Stimulated activated CD8-positive, alpha-beta memory T cell treated with anti-CD3 and anti-CD28 coated beads, Interleukin-12 subunit alpha, Interleukin-12 subunit beta, amount 100 ng/mL, for 4 hours (primary cell): ENCODE measurements at regions not wholly inside any gene's neighbourhood (a gene's known extent, or its start where the extent isn't known, plus 50 kb on each side); places are given as distances from the start of the nearest gene placed in this dataset.

Experiments used
- DNase-seq: peaks from one replicate; pipeline ENCODE4 v3.0.0-alpha.2; 2020; ENCODE audit warnings: low read depth

DNA sequence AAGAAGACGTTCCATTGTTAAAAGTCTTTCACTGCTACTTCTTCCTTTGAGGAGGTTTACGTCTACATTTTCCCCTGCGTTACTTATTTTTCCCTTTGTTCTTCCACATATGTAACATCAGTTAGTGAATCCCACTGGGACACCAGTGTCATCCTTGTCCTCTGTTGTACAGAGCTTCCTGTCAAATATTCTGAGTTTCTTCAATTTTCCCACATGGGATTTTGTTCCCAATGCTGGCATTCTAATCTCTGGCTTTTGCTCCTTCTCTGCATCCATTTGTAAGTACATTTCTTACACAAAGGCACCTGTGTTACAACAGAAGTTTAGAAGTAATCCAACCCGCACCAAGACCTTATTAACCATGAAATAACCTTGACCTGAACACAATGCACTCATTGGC, 627.4 kb upstream of the PFKP start:
- no peak for DNase-seq

GRCh38 chr10:2439000-2439399, 628.3 kb upstream of the PFKP start:
- no peak for DNase-seq

DNA sequence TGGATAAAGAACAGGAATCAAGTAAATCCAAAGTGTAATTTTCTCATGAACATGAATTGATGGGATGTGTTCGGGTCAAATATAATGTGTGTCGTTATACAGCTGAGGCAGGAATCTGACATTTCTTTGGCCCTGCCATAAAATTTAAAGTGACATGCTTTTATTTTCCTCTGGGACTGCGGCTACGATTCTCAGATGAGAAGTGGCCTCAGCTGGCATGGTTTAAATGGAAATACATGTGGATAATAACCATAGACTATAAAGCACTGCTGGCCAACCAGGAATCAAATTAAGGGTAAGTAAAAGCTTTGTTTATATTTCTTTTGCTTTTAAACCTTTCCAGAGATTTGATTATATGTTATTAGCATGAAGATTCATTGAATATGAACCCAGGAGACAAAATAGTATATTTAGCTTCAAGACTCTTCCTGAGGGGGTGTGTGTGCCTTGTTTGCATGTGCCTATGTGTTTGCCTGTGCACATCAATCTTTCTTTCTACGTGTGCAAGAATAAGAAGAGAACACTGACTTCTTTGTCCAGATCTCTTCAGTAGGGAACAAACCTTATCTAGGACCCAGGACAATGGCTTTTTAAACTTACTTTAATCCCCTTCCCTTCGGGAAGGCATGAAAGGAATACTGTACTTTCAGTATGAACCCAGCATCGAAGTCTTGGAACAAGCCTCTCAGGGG, 629.0 kb upstream of the PFKP start:
- no peak for DNase-seq

DNA sequence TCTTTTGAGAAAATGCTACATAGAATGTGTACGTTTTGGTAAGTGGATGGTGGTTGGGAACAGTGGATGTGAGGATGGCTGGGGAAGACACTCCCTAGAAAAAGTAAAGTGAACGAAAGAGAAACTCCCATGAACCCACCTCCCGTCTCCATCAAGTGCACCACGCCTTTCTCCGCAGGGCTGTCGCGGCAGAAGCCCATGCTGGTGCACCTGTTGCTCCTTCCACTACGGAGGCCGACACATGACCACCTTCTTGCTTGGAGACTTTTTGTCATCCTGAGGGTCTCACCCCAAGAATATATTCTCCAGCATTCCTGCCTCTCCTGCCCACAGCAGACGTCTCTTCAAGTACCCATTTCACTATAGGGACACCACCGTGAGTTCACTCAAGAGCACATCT, 630.4 kb upstream of the PFKP start:
- no peak for DNase-seq

DNA sequence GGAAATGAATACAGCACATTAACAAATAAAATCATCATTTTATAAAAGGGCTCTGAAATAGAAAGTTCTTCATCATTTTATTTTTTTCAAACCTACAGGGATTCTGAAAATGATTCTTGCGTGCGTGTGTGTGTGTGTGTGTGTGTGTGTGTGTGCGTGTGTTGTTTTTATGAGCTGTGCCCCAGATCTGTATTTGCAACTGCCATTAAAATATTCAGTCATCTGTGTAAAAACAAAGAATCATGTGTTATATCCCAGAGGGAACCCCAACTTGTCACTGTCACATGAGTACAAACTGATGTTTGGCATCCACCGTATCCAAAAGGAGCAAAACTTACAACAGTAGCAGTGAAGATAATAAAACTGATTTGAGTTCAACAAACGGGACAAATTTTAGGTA, 635.4 kb upstream of the PFKP start:
- DNase-seq, result no peak

DNA sequence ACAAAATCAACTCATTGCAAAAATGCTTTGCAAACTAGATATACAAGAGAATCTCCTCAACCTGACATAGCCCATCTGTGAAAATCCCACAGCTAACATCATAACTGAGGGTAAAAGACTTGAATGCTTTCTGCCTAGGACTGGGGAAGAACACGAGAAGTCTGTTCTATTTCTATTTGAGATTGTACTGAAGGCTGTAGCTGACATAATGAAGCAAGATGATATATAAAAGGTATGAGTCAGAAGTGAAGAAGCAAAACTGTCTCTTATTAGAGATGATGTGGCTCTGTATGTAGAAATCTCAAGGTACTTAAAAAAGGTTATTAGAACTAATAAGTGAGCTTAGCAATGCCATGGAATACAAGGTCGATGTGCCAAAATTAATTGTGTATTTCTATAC, 639.9 kb upstream of the PFKP start:
- DNase-seq, result no peak

- DNase-seq, result no peak
Observed at GRCh38 chr10:2425320-2425719, 642.0 kb upstream of the PFKP start.

DNA sequence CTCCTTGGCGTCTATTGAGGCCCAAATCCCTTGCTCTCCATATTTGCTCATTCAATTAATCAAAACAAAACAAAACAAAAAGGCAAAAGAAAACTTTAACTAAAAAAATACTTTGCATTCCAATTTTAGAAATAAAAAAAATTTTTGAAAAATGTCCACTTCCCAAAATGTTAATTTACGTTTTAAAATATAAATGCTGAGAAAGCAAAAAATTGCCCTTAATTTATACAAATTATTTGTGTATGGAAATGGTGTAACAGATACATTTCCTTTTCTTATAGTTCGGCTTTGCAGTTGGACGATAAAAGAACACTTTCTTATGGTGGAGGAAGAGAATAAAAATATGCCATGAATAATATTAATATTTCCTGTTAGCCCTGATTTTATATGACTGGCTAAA, 652.8 kb upstream of the PFKP start:
- no peak for DNase-seq

DNA sequence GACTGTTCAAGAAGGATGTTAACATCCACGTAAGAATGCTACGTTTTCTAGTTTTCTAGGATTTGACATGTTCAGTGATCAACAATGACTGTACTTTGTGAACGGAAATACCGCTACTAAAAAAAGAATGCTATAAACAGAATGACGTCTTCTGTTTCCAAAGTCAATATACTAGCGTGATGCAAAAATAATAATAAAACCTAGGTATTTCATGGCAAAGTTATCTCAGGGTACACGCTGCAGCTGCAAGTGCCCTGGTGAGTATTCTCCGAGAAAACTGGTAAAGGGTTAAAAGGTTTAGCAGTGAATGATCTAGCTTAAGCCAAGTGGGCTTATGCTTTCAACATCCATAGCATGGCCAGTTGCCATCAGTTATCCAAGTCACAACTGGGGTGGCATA, 653.3 kb upstream of the PFKP start:
- DNase-seq, result no peak

GRCh38 chr10:2410049-2410448, 657.3 kb upstream of the PFKP start:
- DNase-seq, result no peak

DNA sequence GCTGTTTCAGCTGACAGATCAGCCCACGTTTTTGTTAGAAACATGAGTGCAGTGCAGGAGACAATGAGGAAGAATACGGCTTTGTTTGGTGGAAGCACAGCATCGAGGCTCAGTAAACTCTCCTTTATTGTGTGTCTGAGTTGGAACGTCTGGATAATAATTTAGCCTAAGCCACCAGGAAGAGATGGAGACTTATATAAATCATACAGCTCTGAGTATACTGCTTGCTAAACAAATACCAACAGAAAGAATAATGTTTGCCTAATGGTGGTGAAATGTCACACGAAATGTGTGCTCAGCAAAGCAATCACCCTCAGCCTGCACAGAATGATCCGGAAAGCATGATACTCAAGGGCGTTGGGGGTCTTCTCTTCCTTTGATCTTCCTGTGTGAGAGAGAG, 664.1 kb upstream of the ADARB2 start:
- DNase-seq, result no peak

DNA sequence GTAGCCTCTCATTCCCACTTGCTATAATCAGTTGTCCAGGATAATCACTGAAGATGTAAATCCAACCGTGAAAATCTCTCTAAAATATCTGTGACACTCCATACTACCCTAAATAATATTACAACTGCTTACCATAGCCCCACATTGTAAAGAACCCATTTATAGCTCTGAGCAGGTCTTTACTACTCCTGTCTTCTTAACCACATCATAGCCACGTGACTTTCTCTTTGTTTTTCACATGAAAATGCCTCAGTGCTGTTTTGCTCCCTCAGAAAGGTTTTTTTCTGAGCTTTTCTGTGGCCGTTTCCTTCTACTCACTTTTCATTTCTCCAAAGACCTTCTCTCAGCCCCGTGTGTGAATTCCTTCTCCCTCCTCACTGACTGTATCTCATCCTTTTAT, 662.2 kb upstream of the ADARB2 start:
- DNase-seq, result no peak

DNA sequence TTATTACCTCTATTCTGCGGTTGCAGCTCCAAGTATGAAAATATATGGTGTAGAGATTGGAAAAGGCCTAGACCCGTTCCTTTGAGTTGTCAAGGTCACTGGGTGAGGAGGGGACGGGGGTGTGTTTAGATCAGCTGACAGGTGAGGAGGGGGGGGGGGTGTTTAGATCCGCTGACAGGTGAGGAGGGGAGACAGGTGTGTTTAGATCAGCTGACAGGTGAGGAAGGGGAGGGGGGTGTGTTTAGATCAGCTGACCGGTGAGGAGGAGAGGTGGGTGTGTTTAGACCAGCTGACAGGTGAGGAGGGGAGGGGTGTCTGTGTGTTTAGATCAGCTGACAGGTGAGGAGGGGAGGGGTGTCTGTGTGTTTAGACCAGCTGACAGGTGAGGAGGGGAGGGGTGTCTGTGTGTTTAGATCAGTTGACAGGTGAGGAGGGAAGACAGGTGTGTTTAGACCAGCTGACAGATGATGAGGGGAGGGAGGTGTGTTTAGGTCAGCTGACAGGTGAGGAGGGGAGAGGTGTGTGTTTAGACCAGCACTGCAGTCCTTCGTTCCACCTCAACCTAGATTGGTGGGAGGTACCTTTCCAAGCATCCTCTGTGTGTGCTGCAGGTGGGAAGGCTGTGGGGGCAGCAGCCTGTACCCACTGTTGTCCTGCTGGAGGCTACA, 655.0 kb upstream of the ADARB2 start:
- DNase-seq, result no peak

- no peak for DNase-seq
Observed at GRCh38 chr10:2387672-2388071, 650.3 kb upstream of the ADARB2 start.

DNA sequence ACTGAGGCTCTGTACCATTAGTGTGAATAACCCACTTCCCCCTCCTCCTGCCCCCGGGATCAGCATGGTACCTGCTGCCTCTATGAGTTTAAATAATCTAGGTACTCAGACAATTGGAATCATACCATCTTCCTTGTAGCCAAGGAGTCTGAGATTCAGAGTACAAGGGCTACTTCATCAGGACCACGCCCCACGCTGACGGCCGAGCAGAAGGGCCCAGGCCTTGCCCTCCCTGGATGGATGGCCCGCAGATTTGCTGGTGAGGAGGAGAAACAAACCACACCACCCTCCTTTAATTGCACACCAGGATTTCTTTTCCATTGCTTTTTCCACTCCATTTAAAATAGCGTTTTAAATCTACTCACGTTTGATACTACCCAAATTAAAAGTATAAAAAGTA, 649.9 kb upstream of the ADARB2 start:
- DNase-seq, result no peak

- no peak for DNase-seq
Observed at GRCh38 chr10:2380218-2380617, 642.9 kb upstream of the ADARB2 start.

- DNase-seq, result no peak
Observed at GRCh38 chr10:2367083-2367482, 629.8 kb upstream of the ADARB2 start.

DNA sequence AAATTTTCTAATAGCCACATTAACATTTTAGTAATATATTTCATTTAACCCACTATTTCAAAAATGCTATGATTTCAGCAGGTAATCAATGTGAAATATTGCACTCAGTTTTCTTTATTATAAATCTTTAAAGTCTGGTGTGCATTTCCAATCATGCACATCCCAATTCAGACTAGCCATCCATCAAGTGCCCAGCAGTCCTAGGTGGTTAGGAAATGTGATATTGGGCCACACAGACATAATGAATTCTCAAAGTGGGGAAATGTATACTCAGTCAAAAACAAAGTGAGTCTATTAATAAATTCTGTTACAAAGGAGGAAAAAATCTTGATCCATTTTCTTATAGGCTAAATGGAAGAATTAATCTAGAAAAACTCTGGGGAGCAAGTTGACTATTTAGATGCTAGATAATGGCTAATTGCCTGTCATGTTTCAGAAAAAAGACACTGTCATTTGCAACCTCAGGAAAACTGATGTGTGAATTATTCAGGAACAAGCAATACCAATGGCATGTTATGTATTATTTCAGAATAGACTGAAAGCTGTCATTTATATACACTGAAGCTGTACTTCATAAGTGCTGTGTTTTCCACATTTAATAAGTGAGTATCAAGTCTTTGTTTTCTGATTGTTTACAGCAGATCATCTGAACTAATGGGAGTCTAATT, 629.1 kb upstream of the ADARB2 start:
- DNase-seq, result no peak

- no peak for DNase-seq
Observed at GRCh38 chr10:2362331-2362730, 625.0 kb upstream of the ADARB2 start.

GRCh38 chr10:2358586-2358985, 621.3 kb upstream of the ADARB2 start:
- no peak for DNase-seq

GRCh38 chr10:2356670-2357069, 619.3 kb upstream of the ADARB2 start:
- no peak for DNase-seq

- DNase-seq, result no peak
Observed at GRCh38 chr10:2351566-2351965, 614.2 kb upstream of the ADARB2 start.

- no peak for DNase-seq
Observed at GRCh38 chr10:2342206-2342605, 604.9 kb upstream of the ADARB2 start.
